GM18861 (cell line): ENCODE measurements at regions not wholly inside any gene's neighbourhood (a gene's known extent, or its start where the extent isn't known, plus 50 kb on each side); places are given as distances from the start of the nearest gene placed in this dataset.
A peak's percentile ranks its signal among the peaks of the same experiment; 100 is the strongest.

Source experiments
- ATAC-seq: cut with Tn5 transposase; IDR thresholded peaks from one replicate; pipeline ENCODE4 v1.9.1; 2021; ENCODE audit not compliant: unreplicated experiment

GRCh38 chr4:166259081-166259480 is 386.0 kb downstream of the TLL1 start:
- ATAC-seq, result no peak

GRCh38 chr4:166274136-166274761 is 401.2 kb downstream of the TLL1 start:
- ATAC-seq, result no peak

- ATAC-seq, result no peak
Measured at GRCh38 chr4:166274775-166275174, 401.7 kb downstream of the TLL1 start.

- no peak for ATAC-seq
Measured at GRCh38 chr4:166277401-166277800, 404.4 kb downstream of the TLL1 start.

- ATAC-seq, result no peak
Measured at GRCh38 chr4:166277853-166278252, 404.8 kb downstream of the TLL1 start.

- ATAC-seq, result no peak
Measured at GRCh38 chr4:166279261-166279660, 406.2 kb downstream of the TLL1 start.

- ATAC-seq, result no peak
Measured at GRCh38 chr4:166280642-166281041, 407.6 kb downstream of the TLL1 start.

- ATAC-seq, result no peak
Measured at GRCh38 chr4:166282081-166282770, 409.2 kb downstream of the TLL1 start.

- ATAC-seq, result no peak
Measured at GRCh38 chr4:166284221-166284620, 411.2 kb downstream of the TLL1 start.

- no peak for ATAC-seq
Measured at GRCh38 chr4:166290426-166290825, 417.4 kb downstream of the TLL1 start.

- ATAC-seq, result no peak
Measured at GRCh38 chr4:166293556-166293955, 420.5 kb downstream of the TLL1 start.

GRCh38 chr4:166301266-166301665 is 428.2 kb downstream of the TLL1 start:
- no peak for ATAC-seq

GRCh38 chr4:166308647-166309046 is 435.6 kb downstream of the TLL1 start:
- no peak for ATAC-seq

GRCh38 chr4:166309286-166309685 is 436.2 kb downstream of the TLL1 start:
- ATAC-seq, result no peak

- ATAC-seq, result no peak
Measured at GRCh38 chr4:166311169-166311568, 438.1 kb downstream of the TLL1 start.

GRCh38 chr4:166312166-166312565 is 439.1 kb downstream of the TLL1 start:
- no peak for ATAC-seq

GRCh38 chr4:166314902-166315301 is 441.9 kb downstream of the TLL1 start:
- ATAC-seq, result no peak

- no peak for ATAC-seq
Measured at GRCh38 chr4:166315721-166316467, 442.9 kb downstream of the TLL1 start.

GRCh38 chr4:166318810-166319525 is 445.9 kb downstream of the TLL1 start:
- no peak for ATAC-seq

- ATAC-seq, result no peak
Measured at GRCh38 chr4:166323250-166323649, 450.2 kb downstream of the TLL1 start.

- ATAC-seq, result peak; percentile 73
Measured at GRCh38 chr4:166324321-166324720, 451.3 kb downstream of the TLL1 start.
